ENCODE measurements at regions not wholly inside any gene's neighbourhood (a gene's known extent, or its start where the extent isn't known, plus 50 kb on each side); places are given as distances from the start of the nearest gene placed in this dataset.

DNA sequence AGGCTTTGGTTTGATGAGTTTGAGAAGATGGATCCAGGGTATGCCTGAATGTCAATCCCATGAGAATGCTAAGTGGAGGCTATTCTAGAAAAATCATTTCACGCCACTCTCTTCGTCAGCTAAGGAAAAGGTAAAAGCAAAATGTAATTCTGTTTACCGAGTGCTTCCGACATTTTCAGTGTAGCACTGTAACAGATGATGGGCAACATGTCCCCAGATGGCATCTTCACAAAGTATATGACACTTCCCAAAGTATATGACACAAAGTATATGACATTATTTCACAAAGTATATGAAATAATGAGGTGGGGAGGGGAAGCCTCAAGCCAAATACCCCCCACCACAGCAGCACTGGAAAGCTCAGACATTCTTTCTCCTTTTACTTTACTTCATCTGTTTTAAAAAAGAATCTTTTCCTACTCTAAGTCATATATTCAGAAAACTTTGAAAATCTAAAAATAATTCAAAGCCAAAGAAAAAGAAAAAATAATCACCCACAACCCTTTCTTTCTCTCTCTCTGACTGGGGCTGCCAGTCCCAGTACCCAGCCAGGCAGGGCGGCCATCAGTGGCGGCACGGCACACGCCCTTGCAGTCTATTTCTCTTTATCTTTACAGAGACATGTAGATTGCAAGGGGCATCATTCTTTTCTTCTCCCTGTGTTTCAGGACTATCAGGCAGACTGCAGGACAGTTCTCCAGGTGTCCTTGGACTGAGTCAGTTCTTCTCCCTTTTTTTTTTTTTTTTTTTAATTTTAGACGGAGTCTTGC is 179.8 kb downstream of the SNX10 start:
- TF ChIP-seq POLR2AphosphoS2 (IDR thresholded peaks at IDR 0.05; ENCODE audit: low read depth, low read length) (no peak), KDM1A (IDR thresholded peaks at IDR 0.05; ENCODE audit: borderline replicate concordance) (no peak)

All from GM12878 (cell line).